ENCODE measurements at regions not wholly inside any gene's neighbourhood (a gene's known extent, or its start where the extent isn't known, plus 50 kb on each side); places are given as distances from the start of the nearest gene placed in this dataset.

- TF ChIP-seq ZFP3 (CRISPR knock-in tag; IDR thresholded peaks at IDR 0.05), result no peak
- TF ChIP-seq ARNTL (CRISPR knock-in tag; IDR thresholded peaks at IDR 0.05; ENCODE audit: borderline replicate concordance, low read depth), result no peak
- TF ChIP-seq TCF4 (CRISPR knock-in tag; IDR thresholded peaks at IDR 0.05; ENCODE audit: borderline replicate concordance), result no peak
- TF ChIP-seq CSRNP3 (CRISPR knock-in tag; IDR thresholded peaks at IDR 0.05), result no peak
- no peak for TF ChIP-seq ESRRG (CRISPR knock-in tag; IDR thresholded peaks at IDR 0.05)
- no peak for TF ChIP-seq ZFP30 (CRISPR knock-in tag; IDR thresholded peaks at IDR 0.05)
- TF ChIP-seq ZC3H10 (CRISPR knock-in tag; IDR thresholded peaks at IDR 0.05), result no peak
- no peak for TF ChIP-seq ZNF565 (CRISPR knock-in tag; conservative IDR thresholded peaks at IDR 0.05; ENCODE audit: low read depth)
- no peak for TF ChIP-seq ZNF8 (CRISPR knock-in tag; IDR thresholded peaks at IDR 0.05)
- TF ChIP-seq CREB5 (CRISPR knock-in tag; IDR thresholded peaks at IDR 0.05; ENCODE audit: low read depth), result no peak
These were observed 712.4 kb upstream of the UBE2E2 start for GRCh38 chr3:22490747-22491146.

Data from SK-N-SH treated with all-trans-retinoic acid at 6 μM for 48 hours (cell line).